ENCODE measurements at regions not wholly inside any gene's neighbourhood (a gene's known extent, or its start where the extent isn't known, plus 50 kb on each side); places are given as distances from the start of the nearest gene placed in this dataset.

GRCh38 chr11:31872076-31872443, 60.9 kb upstream of the PAX6 start:
- TF ChIP-seq CTCF (conservative IDR thresholded peaks at IDR 0.05 in 1 of 2, IDR thresholded peaks at IDR 0.05 in 1 of 2; ENCODE audit: low read depth in 1 of 2, low read length in 2 of 2) (no peak), EZH2 (IDR thresholded peaks at IDR 0.05; ENCODE audit: low read length, missing control alignments) (no peak)
